VCaP (cell line): ENCODE measurements at regions not wholly inside any gene's neighbourhood (a gene's known extent, or its start where the extent isn't known, plus 50 kb on each side); places are given as distances from the start of the nearest gene placed in this dataset.

Experiments used
- H3K27ac ChIP-seq: fragments of 450-650 bp; 2 replicates; pipeline ENCODE4 v1.5.1; 2017
- CTCF ChIP-seq: fragments of 450-650 bp; conservative IDR thresholded peaks from 2 replicates; pipeline ENCODE4 v1.5.1; 2017; ENCODE audit warnings: mild to moderate bottlenecking, moderate library complexity

- no peak for TF ChIP-seq CTCF
Observed at GRCh38 chr16:73206151-73206707, 158.3 kb upstream of the ZFHX3 start.

GRCh38 chr16:73205153-73205886 is 157.4 kb upstream of the ZFHX3 start:
- no peak overlapping the region for H3K27ac ChIP-seq
- TF ChIP-seq CTCF: no peak

More at GRCh38 chr16:73206151-73206707, 158.3 kb upstream of the ZFHX3 start:
- no peak overlapping the region for H3K27ac ChIP-seq

GRCh38 chr16:73204359-73205152 is 156.6 kb upstream of the ZFHX3 start:
- no peak for TF ChIP-seq CTCF
- H3K27ac ChIP-seq: no peak overlapping the region

- TF ChIP-seq CTCF: no peak
- H3K27ac ChIP-seq: no peak overlapping the region
Observed at GRCh38 chr16:73202161-73202729, 154.3 kb upstream of the ZFHX3 start.

GRCh38 chr16:73199214-73199613 is 151.3 kb upstream of the ZFHX3 start:
- TF ChIP-seq CTCF: peak; percentile 51
- no peak overlapping the region for H3K27ac ChIP-seq

GRCh38 chr16:73198481-73198880 is 150.6 kb upstream of the ZFHX3 start:
- H3K27ac ChIP-seq: no peak overlapping the region
- TF ChIP-seq CTCF: no peak

- TF ChIP-seq CTCF: no peak
- no peak overlapping the region for H3K27ac ChIP-seq
Observed at GRCh38 chr16:73197598-73197997, 149.7 kb upstream of the ZFHX3 start.
